GM18502 (cell line): ENCODE measurements at regions not wholly inside any gene's neighbourhood (a gene's known extent, or its start where the extent isn't known, plus 50 kb on each side); places are given as distances from the start of the nearest gene placed in this dataset.

Source experiments
- ATAC-seq: cut with Tn5 transposase; IDR thresholded peaks from one replicate; pipeline ENCODE4 v1.9.1; 2021; ENCODE audit warnings: mild to moderate bottlenecking; ENCODE audit not compliant: unreplicated experiment, poor library complexity

DNA sequence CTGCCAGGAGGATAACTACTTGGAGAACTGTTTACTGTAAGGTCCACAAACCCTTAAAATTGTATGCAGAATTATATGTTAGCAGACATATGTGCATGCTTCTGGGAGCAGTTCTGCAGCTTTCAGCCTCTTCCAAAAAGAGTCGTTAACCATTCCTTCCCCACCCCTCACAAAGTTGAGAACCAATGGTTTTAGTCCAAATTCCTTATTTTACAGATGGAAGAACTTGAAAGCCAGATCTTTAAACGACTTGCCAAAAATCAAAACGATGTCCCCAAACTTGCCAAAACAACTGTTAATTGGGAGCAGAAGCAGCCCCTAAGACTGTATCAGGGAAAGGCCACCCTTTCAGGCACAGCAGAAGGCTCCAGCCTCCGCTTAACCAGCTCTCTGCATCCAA lies 266.4 kb upstream of the ANKRD55 start:
- ATAC-seq: no peak

- no peak for ATAC-seq
Measured at GRCh38 chr5:56498759-56499395, 265.7 kb upstream of the ANKRD55 start.

GRCh38 chr5:56496581-56497063 lies 263.5 kb upstream of the ANKRD55 start:
- no peak for ATAC-seq

- no peak for ATAC-seq
Measured at GRCh38 chr5:56494300-56494731, 261.2 kb upstream of the ANKRD55 start.

DNA sequence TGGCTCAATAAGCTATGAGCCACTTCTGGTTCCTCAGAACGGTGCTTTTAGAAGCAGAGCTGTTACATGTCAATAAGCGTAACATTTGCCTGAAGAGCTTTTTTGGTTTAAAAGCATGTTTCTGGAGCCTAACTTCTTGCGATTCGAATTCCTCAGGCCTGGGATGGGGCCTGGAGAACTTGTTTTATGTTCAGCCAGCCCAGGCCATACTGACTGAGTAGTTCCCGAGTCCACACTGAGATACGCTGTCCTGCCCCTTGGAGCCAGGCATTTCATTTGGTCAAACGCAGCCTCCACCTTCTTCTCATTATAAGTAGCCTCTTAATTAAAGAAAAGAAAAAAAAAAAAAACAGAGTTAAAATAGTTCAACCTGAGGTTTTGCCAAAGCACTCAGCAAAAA lies 260.6 kb upstream of the ANKRD55 start:
- no peak for ATAC-seq

GRCh38 chr5:56493308-56493707 lies 260.2 kb upstream of the ANKRD55 start:
- no peak for ATAC-seq

- ATAC-seq: no peak
Measured at GRCh38 chr5:56492812-56493211, 259.7 kb upstream of the ANKRD55 start.

- ATAC-seq: no peak
Measured at GRCh38 chr5:56490971-56491468, 257.9 kb upstream of the ANKRD55 start.

- no peak for ATAC-seq
Measured at GRCh38 chr5:56489272-56489671, 256.1 kb upstream of the ANKRD55 start.

GRCh38 chr5:56487528-56488115 lies 254.5 kb upstream of the ANKRD55 start:
- no peak for ATAC-seq

DNA sequence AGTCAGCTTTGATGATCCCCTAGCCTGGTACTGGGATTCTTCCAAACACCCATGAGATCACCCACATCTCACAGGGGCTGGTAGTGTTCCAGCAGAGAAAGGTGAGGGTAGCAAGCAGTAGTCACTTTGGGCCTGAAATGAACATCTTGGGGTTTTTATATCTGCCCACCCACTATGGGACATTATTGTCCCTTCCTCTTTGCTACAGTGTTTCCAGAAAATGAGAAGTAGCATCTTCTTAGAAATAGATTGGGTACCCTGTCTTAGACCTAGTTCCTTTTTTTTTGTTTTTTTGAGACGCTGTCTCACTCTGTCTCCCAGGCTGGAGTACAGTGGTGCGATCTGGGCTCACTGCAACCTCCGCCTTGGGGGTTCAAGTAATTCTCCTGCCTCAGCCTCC lies 249.2 kb upstream of the ANKRD55 start:
- no peak for ATAC-seq

GRCh38 chr5:56481428-56482357 lies 248.6 kb upstream of the ANKRD55 start:
- no peak for ATAC-seq

DNA sequence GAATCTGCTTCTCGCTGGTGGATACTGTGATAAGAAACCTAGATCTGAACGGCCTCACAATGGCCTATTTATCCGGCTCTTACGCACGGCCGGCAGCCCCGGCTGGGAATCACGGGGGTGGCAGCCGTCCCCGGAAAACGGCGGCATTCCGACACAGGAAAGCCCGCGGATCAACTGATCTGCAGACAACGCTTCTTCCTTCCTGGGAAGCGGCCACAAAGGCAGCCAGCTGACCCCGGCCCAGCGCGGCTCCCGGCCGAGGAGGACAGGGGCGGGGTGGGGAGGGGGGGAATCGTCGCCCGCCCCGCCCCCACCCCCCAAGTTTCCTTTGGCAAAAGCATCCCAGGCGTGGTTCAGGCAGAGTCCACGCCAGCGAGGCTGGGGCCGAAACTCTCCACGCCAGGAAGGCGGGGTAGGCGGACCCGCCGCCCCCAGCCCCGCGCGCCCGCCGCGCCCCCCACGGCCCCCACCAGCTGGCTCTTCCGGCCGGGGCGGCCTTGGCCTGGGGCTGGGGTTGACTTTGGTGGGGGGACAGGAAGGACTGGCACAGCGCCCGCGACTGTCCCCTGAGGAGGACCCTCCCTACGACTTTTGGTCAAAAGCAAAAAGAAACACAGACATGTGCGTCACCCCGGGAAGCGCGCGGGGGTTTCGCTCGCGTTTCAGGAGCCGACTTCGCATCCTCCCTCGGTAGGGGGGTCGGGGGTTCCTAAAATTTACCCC lies 247.7 kb upstream of the ANKRD55 start:
- peak; percentile 15 for ATAC-seq

DNA sequence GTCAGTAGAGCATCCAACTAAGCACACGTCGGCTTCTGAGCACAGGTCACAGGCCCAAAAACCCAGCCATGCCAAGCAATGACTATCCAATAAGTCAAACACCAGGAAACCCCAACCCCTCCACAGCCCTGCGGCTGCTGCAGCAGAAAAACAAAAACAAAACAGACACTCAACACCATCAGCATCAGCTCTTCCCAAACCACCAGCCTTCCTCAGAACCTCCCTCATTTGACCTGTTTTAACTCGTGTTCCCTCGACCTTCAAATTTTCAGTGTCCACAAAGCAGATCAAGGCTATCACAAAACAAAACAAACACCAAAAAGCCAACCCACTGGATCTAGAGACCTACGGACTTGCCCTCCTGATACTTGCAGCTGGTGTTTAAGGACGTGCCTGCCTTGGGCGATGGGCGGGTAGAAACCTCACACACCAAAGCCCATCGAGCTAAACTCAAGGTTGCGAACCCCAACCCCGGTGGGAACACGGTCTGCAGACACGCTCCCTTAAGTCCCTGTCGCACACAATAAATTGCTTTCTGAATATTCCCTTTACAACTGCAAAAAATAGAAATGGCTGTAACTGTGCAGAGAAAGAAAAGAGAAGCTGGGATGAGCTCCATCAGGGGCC lies 247.1 kb upstream of the ANKRD55 start:
- peak; percentile 42 for ATAC-seq

DNA sequence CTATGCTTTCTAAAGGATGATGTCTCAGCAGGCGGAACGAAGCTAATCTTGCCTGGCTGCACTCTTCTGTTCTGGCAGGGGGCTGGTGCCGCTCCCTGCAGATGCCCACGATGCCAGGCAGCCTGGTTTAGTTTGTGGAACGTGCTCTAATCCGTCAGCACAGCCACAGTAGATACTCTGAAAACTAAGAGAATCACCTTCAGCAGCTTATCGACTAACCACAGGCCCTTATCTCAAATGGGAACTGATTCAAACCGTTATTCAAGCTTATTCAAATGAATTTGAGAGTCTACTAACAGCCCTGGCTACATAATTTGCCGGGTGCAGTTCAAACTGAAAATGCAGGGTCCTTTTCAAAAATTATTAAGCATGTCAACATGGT lies 246.6 kb upstream of the ANKRD55 start:
- ATAC-seq: peak; percentile 64

DNA sequence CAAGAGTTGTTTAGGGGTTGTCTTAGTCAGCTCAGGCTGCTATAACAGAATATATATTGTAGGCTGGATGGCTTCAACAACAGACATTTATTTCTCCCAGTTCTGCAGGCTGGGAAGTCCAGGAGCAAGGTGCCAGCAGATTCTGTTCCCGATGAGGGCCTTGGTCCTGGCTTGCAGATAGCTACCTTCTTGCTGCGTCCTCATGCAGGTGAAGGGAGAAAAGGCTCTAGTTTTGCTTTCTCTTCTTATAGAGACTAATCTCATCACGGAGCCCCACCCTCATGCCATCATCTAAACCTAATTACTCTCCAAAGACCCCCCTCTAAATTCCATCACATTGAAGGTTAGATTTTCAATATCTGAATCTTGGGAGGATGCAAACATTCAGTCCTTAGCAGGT lies 246.0 kb upstream of the ANKRD55 start:
- no peak for ATAC-seq

DNA sequence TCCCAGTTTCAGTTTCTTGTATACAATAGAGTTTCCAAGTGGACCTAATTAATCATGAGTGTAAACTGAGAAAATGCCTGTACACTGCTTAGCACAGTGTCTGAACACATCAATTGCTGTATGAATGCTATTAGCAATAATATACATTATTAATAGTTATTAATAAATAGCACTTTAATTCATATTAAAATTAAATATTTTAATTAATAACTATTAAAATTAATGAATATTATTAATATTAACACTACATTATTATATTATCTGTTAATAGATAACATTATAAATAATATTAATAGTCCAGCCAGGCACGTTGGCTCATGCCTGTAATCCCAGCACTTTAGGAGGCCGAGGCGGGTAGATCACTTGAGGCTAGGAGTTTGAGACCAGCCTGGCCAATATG lies 244.9 kb upstream of the ANKRD55 start:
- no peak for ATAC-seq

GRCh38 chr5:56476487-56476856 lies 243.3 kb upstream of the ANKRD55 start:
- ATAC-seq: no peak

- no peak for ATAC-seq
Measured at GRCh38 chr5:56475689-56476486, 242.8 kb upstream of the ANKRD55 start.
